ENCODE measurements at regions not wholly inside any gene's neighbourhood (a gene's known extent, or its start where the extent isn't known, plus 50 kb on each side); places are given as distances from the start of the nearest gene placed in this dataset.

- no peak for TF ChIP-seq TCF12 (IDR thresholded peaks at IDR 0.05; ENCODE audit: low read depth)
- TF ChIP-seq EGR1 (IDR thresholded peaks at IDR 0.05) = no peak
- no peak for TF ChIP-seq REST (IDR thresholded peaks at IDR 0.05; ENCODE audit: low read depth)
- TF ChIP-seq NFIC (IDR thresholded peaks at IDR 0.05) = no peak
Observed at GRCh38 chr10:8149991-8150390, 95.5 kb downstream of the GATA3 start.

GRCh38 chr10:8150401-8150905, 96.0 kb downstream of the GATA3 start:
- TF ChIP-seq NFIC (IDR thresholded peaks at IDR 0.05) = no peak
- TF ChIP-seq EGR1 (IDR thresholded peaks at IDR 0.05) = no peak

GRCh38 chr10:8151086-8151485, 96.6 kb downstream of the GATA3 start:
- TF ChIP-seq RAD21 (IDR thresholded peaks at IDR 0.05; ENCODE audit: low read depth) = no peak
- no peak for TF ChIP-seq NFIC (IDR thresholded peaks at IDR 0.05)
- TF ChIP-seq REST (IDR thresholded peaks at IDR 0.05; ENCODE audit: low read depth) = no peak
- TF ChIP-seq TAF1 (IDR thresholded peaks at IDR 0.05; ENCODE audit: low read depth) = no peak
- no peak for TF ChIP-seq TCF12 (IDR thresholded peaks at IDR 0.05; ENCODE audit: low read depth)
- no peak for TF ChIP-seq TEAD4 (IDR thresholded peaks at IDR 0.05)
- no peak for TF ChIP-seq MAX (IDR thresholded peaks at IDR 0.05)
- TF ChIP-seq EGR1 (IDR thresholded peaks at IDR 0.05) = no peak
- TF ChIP-seq EP300 (IDR thresholded peaks at IDR 0.05; ENCODE audit: borderline replicate concordance) = no peak
- TF ChIP-seq ZBTB7A (IDR thresholded peaks at IDR 0.05; ENCODE audit: low read depth) = no peak
- TF ChIP-seq CREB1 (IDR thresholded peaks at IDR 0.05; ENCODE audit: low read depth) = no peak
- no peak for TF ChIP-seq USF1 (IDR thresholded peaks at IDR 0.05)

- TF ChIP-seq FOXM1 (IDR thresholded peaks at IDR 0.05; ENCODE audit: borderline replicate concordance, low read depth) (no peak), ZBTB7A (IDR thresholded peaks at IDR 0.05; ENCODE audit: low read depth) (no peak), NFIC (IDR thresholded peaks at IDR 0.05) (no peak), TEAD4 (IDR thresholded peaks at IDR 0.05) (no peak), EGR1 (IDR thresholded peaks at IDR 0.05) (no peak), CEBPB (IDR thresholded peaks at IDR 0.05) (no peak)
Observed at GRCh38 chr10:8156918-8157317, 102.4 kb downstream of the GATA3 start.

- TF ChIP-seq TEAD4 (IDR thresholded peaks at IDR 0.05) (no peak), RAD21 (IDR thresholded peaks at IDR 0.05; ENCODE audit: low read depth) (no peak), EGR1 (IDR thresholded peaks at IDR 0.05) (no peak), MAX (IDR thresholded peaks at IDR 0.05) (no peak), CREB1 (IDR thresholded peaks at IDR 0.05; ENCODE audit: low read depth) (no peak), EP300 (IDR thresholded peaks at IDR 0.05; ENCODE audit: borderline replicate concordance) (no peak), TAF1 (IDR thresholded peaks at IDR 0.05; ENCODE audit: low read depth) (no peak), REST (IDR thresholded peaks at IDR 0.05; ENCODE audit: low read depth) (no peak), YY1 (IDR thresholded peaks at IDR 0.05; ENCODE audit: low read depth) (no peak), TCF12 (IDR thresholded peaks at IDR 0.05; ENCODE audit: low read depth) (no peak), FOXM1 (IDR thresholded peaks at IDR 0.05; ENCODE audit: borderline replicate concordance, low read depth) (no peak)
Observed at GRCh38 chr10:8158193-8159071, 103.9 kb downstream of the GATA3 start.
